Activated CD4-positive, CD25-positive, alpha-beta regulatory T cell (primary cell): ENCODE measurements at regions not wholly inside any gene's neighbourhood (a gene's known extent, or its start where the extent isn't known, plus 50 kb on each side); places are given as distances from the start of the nearest gene placed in this dataset.

Experiments used
- DNase-seq, 4 experiments: peaks; one replicate each; lab custom pipeline; 2025; lab: John Stamatoyannopoulos, UW

DNA sequence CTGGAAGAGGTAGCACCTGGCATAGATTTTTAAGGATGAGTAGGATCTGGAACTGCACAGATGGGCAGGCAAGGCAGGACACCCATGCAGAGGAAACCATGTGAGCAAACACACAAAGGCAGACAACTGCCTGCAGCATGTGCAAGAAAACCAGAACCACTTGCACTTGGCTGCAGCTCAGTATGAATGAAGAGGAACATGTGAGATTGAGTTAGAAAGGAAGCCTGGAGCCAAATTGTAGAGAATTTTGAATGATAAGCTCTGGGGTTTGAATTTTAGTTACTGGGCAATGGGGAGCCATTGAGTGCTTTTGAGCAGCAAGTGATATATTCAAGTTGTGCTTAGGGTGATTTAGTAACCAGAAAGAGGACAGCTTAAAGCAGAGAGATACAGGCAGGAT, 583.4 kb downstream of the SOX6 start:
- DNase-seq, result no peak

DNA sequence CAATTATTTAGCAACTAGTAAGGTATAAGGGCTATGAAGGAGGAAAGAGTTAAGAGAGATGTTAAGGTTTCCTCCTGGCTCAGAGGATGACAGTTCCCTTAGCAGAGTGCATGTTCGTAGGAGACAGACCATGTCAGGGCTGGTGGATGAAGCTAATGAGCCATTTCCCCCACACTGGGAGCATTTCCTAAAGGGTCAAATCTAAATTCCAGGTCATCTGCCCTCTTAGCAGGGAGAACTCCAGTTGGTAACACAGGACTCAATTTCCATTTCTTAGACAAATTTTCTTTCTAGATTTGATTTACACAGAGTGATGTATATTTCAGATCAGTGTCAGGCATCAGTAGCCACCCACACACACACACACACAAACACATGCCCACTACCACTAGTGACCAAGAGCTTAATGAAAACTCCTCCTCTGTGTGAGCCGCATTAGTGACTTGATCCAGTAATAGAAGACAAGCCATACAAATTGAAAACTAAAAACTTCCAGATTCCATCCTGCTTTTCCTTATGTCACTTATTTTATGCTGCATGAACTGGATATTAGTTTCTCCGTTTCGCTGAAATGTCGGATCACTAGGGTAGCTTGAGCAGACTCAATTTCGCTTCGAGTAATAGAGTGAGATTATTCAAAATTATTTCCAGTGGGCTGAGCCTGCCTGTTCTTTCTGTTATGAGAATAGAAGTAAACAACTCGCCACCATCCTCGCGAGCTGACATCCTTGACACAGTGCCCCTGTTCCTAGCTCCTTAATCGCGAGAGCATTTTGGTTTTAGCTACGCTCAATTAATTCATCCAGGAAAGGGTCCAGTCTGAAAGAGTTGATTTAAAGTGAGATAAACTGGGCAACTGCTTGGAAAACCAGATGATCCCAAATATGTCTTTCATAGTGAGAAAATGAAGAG, 582.6 kb downstream of the SOX6 start:
- no peak for DNase-seq

DNA sequence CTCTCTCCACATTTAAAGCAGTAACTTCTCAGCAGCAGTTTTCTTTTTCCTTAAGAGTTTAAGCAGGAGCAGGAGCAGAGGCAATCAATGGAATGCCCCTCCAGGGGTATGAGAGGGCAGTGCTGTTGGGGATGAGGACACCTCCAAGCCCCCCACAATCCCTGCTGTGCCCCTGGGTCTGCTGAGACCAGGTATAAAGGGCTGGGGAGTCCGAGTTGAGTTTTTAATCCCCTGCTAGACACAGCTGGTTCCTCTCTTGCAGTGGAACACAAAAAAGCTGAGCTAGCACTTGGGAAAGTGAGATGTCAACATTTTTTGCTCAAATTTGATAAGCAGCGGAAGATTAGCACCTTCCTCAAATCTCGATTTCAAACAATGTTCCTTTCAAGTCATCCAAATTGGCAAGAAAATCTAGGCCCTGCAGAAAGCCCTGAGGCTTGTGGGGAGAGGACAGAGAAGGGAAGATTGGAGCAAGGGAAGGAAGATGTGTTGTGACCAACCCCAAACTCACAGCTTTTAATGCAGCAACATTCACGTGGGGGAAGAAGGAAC, 581.9 kb downstream of the SOX6 start:
- no peak for DNase-seq

DNA sequence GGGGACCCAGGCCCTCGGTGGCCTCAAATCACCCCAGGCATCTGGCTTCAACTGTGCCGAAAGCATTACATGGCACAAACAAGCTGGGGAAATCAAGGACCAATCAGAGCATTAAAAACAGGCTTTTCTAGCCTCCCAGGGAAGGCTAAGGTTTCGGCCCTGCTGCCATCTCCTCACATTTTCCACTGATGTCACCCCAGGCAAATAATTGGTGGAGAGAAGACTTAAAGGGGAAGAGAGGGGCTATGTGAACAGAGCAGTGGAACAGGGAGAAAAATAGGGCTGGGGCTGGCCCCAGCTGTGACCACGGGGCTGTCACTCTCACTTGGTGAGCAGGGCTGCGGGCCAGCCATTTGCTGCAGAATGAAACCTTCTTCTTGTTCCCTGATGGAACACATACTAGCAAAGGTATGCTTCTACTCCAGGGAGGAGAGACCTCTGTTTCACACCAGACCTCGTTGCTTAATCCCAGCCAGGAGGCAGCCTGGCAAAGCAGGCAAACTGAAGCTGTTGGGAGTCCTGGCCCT, 581.3 kb downstream of the SOX6 start:
- no peak for DNase-seq

DNA sequence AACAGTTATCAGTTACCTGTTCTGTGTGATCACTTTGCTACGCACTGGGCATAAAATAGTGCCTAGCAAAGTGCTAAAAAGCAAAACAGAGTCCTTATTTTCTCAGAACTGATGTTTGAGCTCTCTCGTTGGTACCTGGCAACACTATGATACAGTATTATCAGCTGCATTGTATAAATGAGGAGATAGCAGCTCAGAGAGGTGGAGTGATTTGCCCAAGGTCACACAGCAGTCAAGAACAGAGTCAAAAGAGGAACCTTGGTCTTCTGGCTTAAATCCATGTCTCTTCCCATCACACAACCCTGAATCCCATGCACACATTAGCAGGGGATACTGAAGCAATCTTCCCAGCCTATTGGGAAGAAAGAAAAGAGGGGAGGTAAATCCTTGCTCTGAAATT, 580.5 kb downstream of the SOX6 start:
- DNase-seq, result no peak

DNA sequence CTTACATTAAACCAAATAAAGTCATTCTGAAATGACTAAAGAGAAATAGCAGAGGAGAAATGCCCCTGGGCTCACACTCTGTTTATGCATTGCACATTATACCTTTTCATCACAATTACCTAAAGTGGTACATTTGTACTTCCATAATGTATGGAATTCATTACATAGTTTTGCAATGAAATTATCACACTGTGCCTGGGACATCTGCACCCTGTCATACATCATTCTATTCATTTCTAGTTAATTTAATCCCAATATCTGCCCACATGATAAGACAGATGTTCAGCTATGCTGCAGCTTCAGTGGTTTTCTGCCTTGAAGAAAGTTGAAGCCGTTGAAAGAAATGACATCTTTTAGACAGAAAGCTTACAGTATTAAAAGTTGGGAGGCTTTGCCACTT, 580.0 kb downstream of the SOX6 start:
- no peak for DNase-seq

DNA sequence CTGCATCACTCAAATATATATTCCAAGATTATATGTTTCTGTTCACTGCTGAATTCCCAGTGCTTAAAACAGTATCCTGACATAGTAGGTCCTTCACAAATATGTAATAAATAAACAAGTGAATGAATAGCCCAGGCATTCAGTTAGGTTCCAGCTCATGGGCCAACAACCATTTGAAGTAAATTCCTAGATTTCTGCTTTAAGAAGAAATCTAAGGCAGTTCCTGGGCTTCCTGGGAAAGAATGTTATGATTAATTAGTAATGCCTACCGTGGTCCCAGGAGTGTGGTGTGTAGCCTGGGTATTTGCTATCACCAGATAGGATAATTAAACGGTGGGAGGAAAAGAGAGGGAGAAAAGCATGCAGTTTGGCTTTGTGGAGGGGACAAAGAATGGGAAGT, 576.8 kb downstream of the SOX6 start:
- DNase-seq, result no peak

DNA sequence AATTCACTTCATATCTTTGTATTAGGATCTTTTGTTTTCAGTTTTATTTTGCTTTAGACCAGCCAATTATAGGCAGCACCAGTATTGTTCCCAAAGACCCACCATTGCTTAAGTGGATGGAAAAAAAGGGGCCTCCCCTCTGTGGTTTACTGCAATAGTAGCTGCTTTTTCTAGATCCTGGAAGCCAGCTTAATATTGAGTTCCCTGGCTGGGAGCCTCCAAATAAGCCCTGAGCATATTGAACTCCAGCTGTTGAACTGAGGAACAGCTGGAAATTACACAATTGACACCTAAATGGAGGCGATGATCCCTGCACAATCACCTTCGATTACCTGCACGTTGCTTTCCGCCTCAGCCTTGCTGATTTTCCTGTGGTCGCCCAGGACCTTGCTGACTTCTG, 576.0 kb downstream of the SOX6 start:
- DNase-seq, result no peak

DNA sequence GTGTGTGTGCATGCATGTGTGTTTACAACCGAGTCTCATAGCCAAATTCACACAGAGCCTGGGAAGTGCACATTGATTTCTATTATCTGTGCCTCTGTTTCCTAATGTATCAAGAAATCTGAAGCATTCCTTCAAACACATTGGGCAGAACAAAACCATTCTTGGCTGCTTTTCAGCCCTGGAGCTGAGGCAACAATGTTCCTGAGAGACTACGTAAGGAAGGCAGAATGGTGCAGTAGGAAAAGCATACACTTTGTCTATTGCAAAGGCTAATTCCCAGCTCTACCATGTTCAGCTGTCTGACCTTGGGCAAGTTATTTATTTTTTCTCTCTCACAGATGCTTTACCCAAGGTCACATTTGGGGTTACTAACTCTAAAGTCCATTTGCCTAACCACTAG, 575.5 kb downstream of the SOX6 start:
- no peak for DNase-seq

DNA sequence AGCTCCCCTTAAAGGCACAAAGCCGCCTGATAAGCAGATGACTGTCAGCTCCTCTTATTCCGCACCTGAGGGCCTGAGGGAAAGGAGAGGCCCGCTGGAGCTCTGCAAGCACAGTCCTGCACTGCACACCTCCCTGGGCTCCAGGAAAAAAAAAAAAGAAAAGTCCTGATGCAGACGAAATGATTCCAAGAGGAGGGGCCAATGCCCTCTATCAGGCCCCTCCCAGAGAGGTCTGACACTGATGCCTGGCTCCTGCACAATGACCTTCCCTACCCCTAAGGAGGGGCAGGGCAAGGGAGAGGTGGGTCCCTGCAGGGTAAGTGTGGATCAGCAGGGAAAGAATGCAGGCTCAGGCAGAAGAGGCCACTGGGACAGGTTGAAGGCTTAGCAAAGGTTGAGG, 572.7 kb downstream of the SOX6 start:
- DNase-seq, result no peak

DNA sequence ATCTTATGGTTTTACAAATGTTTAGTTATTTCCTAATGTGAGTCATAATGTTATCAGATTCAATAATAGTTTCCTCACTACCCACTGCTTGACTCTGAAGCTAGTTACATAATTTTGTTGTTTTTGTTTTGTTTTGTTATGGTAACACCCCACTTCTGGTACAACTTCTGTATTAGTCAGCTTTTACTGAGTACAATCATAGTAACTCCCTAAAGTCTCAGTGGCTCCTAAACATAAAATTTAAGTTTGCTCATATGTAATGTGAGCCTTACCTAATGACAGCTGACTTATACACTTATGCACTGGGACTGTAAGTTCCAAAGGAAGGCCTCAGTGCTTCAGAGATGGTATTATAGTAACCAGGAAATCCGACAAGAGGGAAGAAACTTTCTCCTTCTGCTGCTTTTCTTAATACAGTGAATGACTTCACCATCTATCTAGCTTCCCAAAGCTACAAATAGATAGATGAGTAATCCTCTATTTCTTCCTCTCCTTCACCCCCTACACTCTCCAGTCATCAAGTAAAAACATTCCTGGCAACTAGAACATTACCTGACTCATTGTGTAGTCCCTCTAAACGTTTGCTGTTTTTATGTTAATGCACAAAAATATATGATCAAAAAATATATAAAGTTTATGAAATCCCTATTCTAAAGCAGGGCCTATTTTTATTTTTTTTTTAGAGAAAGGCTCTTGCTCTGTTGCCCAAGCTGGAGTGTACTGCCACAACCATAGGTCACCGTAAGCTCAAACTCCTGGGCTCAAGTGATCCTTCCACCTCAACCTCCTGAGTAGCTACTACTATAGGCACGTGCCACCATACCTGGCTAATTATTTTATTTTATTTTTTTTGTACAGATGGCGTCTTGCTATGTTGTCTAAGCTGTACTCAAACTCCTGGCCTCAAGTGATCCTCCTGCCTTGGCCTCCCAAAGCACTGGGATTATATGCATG, 563.0 kb downstream of the SOX6 start:
- DNase-seq, result no peak

DNA sequence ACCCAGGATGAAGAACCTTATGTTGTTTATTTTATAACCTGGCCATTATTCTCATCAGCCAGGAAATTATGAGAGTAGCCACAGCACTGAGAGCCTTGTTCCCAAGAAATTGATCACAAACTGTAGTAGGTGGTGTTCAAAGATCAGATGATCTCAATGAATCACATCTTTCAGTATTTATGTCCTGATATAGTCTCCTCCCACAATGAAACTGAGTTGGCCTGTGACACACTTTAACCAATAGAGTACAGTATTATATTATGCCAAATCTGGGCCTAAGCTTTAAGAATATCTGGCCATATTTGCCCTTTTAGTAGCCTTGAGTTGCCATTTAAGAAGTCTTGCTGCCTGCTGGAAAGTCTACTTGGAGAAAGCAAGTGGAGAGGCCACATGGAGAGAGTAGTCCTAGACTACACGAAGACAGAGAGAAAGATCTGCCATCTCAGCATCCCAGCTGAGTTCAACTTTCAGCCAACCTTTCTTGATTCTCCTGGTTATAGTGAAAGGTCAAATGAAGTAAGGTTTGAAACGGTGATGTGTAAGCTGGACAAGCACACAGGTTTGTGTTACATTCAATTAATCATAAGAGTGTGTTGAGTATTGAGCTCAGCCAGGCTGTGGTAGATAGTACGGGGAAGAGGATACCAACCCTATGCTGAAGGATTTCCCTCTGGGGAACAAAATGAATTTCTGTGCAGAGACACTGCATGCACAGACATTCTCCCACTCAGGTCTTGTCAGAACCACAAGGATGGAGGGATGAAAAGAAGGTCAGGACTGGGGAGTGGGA, 561.8 kb downstream of the SOX6 start:
- no peak for DNase-seq

DNA sequence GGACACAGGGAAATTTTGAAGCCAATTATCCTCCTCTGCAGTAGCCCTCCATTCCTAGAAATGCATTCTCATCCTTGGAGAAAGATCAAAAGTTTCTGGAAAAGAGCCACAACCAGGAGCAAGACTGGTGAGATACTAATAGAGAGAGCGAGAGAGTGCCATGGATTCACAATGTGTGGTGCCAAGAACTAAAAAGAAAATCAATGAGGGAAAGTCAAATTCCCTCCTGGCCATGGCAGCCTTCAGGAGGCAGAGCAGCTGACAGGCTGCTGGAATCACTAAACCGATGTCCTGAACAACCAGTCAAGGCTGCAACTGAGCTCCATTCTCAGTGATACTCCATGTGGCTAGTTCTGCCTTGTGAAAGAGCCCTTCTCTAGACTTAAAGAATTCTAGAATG, 561.0 kb downstream of the SOX6 start:
- DNase-seq, result no peak

DNA sequence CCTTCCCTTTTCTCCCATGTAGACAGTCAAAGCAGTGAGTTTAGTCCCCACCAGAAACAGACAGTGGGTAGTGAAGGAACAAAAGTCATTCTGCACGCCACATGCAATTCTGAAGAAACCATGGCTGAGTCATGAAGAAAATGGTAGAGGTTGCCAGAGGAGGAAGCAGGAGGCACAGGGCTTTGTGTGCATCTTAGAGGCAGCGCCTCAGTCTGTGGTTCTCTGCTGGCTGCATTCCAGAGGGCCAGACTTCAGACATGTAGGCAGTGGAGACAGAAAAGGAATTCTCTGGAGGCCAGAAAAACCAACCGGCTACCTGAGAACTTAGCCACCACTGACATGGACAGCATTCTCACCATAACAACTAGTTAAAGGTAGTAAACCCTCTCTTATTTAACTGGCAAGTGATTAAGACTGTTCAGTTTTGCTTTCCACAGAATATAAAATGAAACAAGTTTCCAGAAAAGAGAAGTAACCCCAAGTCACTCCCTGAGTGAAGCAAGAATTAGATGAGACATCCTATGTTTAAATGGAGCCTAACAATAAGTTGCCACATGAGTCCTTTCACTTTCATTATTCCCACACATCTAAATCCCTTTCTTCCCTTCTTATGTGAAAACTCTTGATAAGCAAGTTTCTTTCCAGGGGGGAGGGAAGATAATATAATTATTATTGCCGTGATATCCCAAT, 556.1 kb downstream of the SOX6 start:
- DNase-seq, result no peak

DNA sequence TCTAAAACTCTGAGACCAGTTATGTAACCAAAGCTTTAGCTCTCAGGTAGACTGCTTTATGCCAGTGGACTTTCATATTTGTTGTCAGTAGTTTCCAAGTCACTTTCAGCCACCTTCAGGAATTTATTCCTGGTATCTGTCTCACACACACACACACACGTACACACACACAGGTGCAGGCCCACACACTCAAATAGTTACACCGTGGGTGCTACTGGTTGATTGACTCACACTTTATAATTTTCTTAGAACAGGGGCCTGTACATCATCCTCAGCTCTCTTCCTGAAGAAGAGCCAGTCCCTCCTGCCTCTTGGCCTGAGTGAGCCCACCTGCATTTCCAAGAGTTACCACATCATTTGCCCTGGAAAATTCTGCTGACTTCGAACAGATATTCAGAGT, 555.2 kb downstream of the SOX6 start:
- no peak for DNase-seq

DNA sequence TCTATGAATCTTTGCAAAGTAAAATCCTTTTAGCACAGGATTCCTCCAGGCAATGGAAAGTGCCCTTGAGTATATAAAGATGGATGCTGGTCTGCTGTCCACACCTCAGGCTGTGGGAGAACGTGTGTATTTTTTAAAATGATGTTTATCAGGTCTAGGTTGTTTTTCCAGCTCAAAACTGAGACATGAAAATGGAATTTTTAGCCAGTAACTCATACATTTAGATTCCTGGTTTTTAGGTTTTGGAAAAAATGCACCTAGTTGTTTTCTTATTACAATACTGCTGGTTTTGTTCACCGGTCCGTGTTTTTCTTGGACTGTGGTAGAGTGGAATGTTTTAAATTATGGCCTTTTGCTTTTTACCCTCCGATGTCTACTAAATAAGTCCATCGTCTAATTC, 554.7 kb downstream of the SOX6 start:
- DNase-seq, result no peak

DNA sequence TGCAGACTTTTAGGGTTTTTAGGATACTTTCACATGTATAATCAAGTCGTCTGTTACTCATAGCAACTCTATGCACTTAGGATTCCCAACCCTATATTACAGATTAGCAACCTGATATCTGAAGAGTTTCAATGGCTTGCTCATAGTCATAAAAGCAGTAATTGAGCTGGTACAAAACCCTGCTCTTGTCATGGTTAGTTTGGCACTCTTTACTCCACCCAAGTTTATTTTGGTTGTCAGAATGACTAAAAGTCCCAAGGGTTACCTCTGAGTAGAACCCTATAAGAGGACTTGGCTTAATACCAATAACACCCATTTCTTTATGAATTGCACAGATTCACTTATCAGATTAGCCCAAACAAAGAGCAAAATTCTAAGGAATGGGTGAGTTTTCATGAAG, 550.6 kb downstream of the SOX6 start:
- DNase-seq, result no peak

DNA sequence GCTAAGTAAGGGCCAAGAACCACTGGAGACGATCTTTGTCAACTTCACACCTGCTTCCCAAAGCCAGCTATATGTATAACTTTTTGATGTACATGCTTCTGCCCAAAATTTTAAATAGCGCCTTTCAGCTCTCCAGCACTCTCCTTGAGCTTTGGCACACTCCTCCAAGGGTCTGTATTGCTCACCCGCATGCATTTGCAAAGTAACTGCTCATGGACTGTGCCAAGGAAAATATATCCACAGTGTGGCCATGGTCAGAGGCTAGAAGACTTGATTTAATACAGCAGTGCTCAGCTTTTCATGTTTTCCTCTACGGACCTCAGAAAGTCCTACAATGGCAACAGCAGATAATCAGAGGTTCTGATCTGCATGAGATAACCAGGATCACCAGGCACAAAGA, 550.1 kb downstream of the SOX6 start:
- no peak for DNase-seq

DNA sequence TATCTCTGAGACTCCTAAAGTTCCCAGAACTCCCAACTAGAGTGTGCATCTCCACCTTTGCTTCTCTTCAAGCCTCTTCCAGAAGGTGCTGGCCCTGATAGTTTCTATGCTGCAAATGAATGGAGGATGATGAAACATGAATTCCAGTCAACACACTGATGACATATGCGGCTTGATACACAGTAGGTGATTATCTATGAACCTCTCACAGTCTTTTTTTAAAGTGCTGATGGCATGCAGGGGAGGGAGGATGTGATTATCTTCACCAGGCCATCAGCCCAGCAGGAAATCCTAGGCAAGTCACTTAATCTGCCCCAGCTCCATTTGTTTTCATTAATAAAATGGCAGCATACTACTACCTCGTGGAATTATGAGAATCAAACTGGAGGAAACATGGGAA, 548.5 kb downstream of the SOX6 start:
- no peak for DNase-seq

DNA sequence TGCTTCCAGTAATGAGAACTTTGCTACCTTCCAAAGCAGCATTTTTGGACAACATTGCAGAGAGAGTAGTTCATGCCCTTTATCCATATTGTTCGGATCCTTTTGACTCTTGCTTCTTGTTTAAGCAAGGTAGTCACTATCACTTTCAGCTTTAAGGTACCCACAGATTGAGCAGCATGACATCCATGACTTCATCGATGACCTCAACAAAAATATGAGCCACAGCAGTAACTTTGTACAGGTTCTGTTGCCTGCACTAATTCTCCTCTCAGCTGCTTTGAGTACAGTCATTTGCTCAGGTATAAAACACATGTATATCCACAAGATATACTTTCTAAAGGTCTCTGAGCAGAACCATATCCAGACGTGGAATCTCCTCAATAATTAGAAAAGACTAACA, 546.3 kb downstream of the SOX6 start:
- DNase-seq, result no peak

DNA sequence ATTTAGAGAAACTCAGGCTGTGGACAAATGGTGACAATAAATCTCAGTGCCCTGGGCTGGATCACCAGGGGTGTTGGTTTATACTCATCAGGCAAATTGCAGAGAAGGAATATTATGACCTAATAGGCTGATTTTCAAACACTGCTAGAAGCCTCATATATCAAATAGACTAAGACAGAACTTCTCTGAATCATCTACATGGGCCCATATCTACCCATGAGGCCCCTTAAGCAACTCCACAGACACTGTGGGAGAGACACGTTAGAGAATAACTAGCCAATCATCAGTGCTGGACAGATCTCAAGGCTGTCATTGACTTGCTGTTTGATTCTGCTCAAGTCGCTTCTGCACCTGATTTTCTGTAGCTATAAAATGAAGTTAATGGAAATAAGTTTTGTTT, 545.8 kb downstream of the SOX6 start:
- DNase-seq, result no peak
